IPS DF 4.7 (cell line): ENCODE measurements at regions not wholly inside any gene's neighbourhood (a gene's known extent, or its start where the extent isn't known, plus 50 kb on each side); places are given as distances from the start of the nearest gene placed in this dataset.

Experiments used
- DNase-seq: peaks from one replicate; pipeline ENCODE4 v3.0.0-alpha.2; 2013; ENCODE audit warnings: low spot score; ENCODE audit errors: extremely low read depth

- no peak for DNase-seq
These were observed 83.3 kb upstream of the ZKSCAN2 start for GRCh38 chr16:25340973-25341372.

- no peak for DNase-seq
These were observed 60.2 kb upstream of the ZKSCAN2 start for GRCh38 chr16:25317732-25318316.

- no peak for DNase-seq
These were observed 54.3 kb upstream of the ZKSCAN2 start for GRCh38 chr16:25311950-25312349.

- DNase-seq = no peak
These were observed 53.4 kb upstream of the ZKSCAN2 start for GRCh38 chr16:25311039-25311438.
